ENCODE measurements at regions not wholly inside any gene's neighbourhood (a gene's known extent, or its start where the extent isn't known, plus 50 kb on each side); places are given as distances from the start of the nearest gene placed in this dataset.

- H3K27me3 Mint-ChIP-seq, result no peaks in the 10 kb centered on the region
- H3K4me1 Mint-ChIP-seq, result no peaks in the 10 kb centered on the region
- DNase-seq, result no peak
- H3K9me3 Mint-ChIP-seq, result peaks cover 20% of the 10 kb centered on the region in 2 donors
- no peak overlapping the region for H3K4me3 Mint-ChIP-seq
- H3K27ac Mint-ChIP-seq, result no peak overlapping the region
- no peak for ATAC-seq
Observed at GRCh38 chr9:20191228-20191840, 402.5 kb upstream of the SLC24A2 start.

- H3K9me3 Mint-ChIP-seq, result peaks cover 13 to 15% of the 10 kb centered on the region in 2 donors
- H3K4me1 Mint-ChIP-seq, result no peaks in the 10 kb centered on the region
- no peak for DNase-seq
- ATAC-seq, result no peak
- no peak overlapping the region for H3K27ac Mint-ChIP-seq
- H3K4me3 Mint-ChIP-seq, result no peak overlapping the region
- no peaks in the 10 kb centered on the region for H3K27me3 Mint-ChIP-seq
Observed at GRCh38 chr9:20189871-20190270, 401.0 kb upstream of the SLC24A2 start.

GRCh38 chr9:20188616-20189369 lies 400.0 kb upstream of the SLC24A2 start:
- DNase-seq, result no peak
- peaks cover 13 to 15% of the 10 kb centered on the region in 2 donors for H3K9me3 Mint-ChIP-seq
- ATAC-seq, result no peak
- no peak overlapping the region for H3K4me3 Mint-ChIP-seq
- H3K27ac Mint-ChIP-seq, result no peak overlapping the region
- no peaks in the 10 kb centered on the region for H3K4me1 Mint-ChIP-seq
- no peaks in the 10 kb centered on the region for H3K27me3 Mint-ChIP-seq

GRCh38 chr9:20187318-20187717 lies 398.5 kb upstream of the SLC24A2 start:
- no peak overlapping the region for H3K4me3 Mint-ChIP-seq
- no peaks in the 10 kb centered on the region for H3K4me1 Mint-ChIP-seq
- H3K9me3 Mint-ChIP-seq, result peaks cover 15 to 16% of the 10 kb centered on the region in 2 donors
- H3K27me3 Mint-ChIP-seq, result no peaks in the 10 kb centered on the region
- H3K27ac Mint-ChIP-seq, result no peak overlapping the region
- DNase-seq (no peak), ATAC-seq (no peak)

- H3K4me3 Mint-ChIP-seq, result no peak overlapping the region
- ATAC-seq (no peak), DNase-seq (no peak)
- no peaks in the 10 kb centered on the region for H3K27me3 Mint-ChIP-seq
- H3K27ac Mint-ChIP-seq, result no peak overlapping the region
- H3K9me3 Mint-ChIP-seq, result peaks cover 11 to 14% of the 10 kb centered on the region in 2 donors
- H3K4me1 Mint-ChIP-seq, result no peaks in the 10 kb centered on the region
Observed at GRCh38 chr9:20186823-20187222, 398.0 kb upstream of the SLC24A2 start.

GRCh38 chr9:20186231-20186630 lies 397.4 kb upstream of the SLC24A2 start:
- no peak for DNase-seq
- Mint-ChIP-seq H3K4me3 (no peak overlapping the region), H3K9me3 (peaks cover 5 to 8% of the 10 kb centered on the region in 2 donors), H3K27me3 (no peaks in the 10 kb centered on the region), H3K27ac (no peak overlapping the region), H3K4me1 (no peaks in the 10 kb centered on the region)
- ATAC-seq, result no peak

GRCh38 chr9:20184541-20184940 lies 395.7 kb upstream of the SLC24A2 start:
- Mint-ChIP-seq H3K9me3 (peaks cover 7 to 9% of the 10 kb centered on the region in 2 donors), H3K4me3 (no peak overlapping the region), H3K27ac (no peak overlapping the region), H3K4me1 (no peaks in the 10 kb centered on the region), H3K27me3 (no peaks in the 10 kb centered on the region)
- DNase-seq (no peak), ATAC-seq (no peak)

GRCh38 chr9:20178679-20179078 lies 389.8 kb upstream of the SLC24A2 start:
- H3K9me3 Mint-ChIP-seq, result peaks cover 9 to 14% of the 10 kb centered on the region in 2 donors
- no peak overlapping the region for H3K27ac Mint-ChIP-seq
- no peak for DNase-seq
- H3K4me1 Mint-ChIP-seq, result peaks cover 5% of the 10 kb centered on the region
- ATAC-seq, result no peak
- peaks cover 12% of the 10 kb centered on the region for H3K27me3 Mint-ChIP-seq
- H3K4me3 Mint-ChIP-seq, result no peak overlapping the region

GRCh38 chr9:20178197-20178596 lies 389.4 kb upstream of the SLC24A2 start:
- H3K27me3 Mint-ChIP-seq, result peaks cover 12% of the 10 kb centered on the region
- H3K4me1 Mint-ChIP-seq, result peaks cover 5% of the 10 kb centered on the region
- DNase-seq (no peak), ATAC-seq (no peak)
- peaks cover 9 to 14% of the 10 kb centered on the region in 2 donors for H3K9me3 Mint-ChIP-seq
- no peak overlapping the region for H3K27ac Mint-ChIP-seq
- H3K4me3 Mint-ChIP-seq, result no peak overlapping the region

GRCh38 chr9:20170122-20170521 lies 381.3 kb upstream of the SLC24A2 start:
- Mint-ChIP-seq H3K4me3 (no peak overlapping the region), H3K9me3 (peaks cover 34 to 52% of the 10 kb centered on the region in 2 donors), H3K27ac (no peak overlapping the region), H3K27me3 (no peaks in the 10 kb centered on the region), H3K4me1 (no peaks in the 10 kb centered on the region)
- DNase-seq (no peak), ATAC-seq (no peak)

GRCh38 chr9:20152151-20152725 lies 363.4 kb upstream of the SLC24A2 start:
- no peaks in the 10 kb centered on the region for H3K4me1 Mint-ChIP-seq
- no peak overlapping the region for H3K27ac Mint-ChIP-seq
- H3K4me3 Mint-ChIP-seq, result no peak overlapping the region
- DNase-seq (no peak), ATAC-seq (no peak)
- H3K27me3 Mint-ChIP-seq, result no peaks in the 10 kb centered on the region
- H3K9me3 Mint-ChIP-seq, result no peaks in the 10 kb centered on the region

GRCh38 chr9:20148416-20148815 lies 359.6 kb upstream of the SLC24A2 start:
- Mint-ChIP-seq H3K27me3 (peaks cover 28% of the 10 kb centered on the region), H3K9me3 (no peaks in the 10 kb centered on the region), H3K4me1 (peaks cover 9% of the 10 kb centered on the region), H3K4me3 (no peak overlapping the region), H3K27ac (no peak overlapping the region)
- DNase-seq (no peak), ATAC-seq (no peak)

- Mint-ChIP-seq H3K27ac (peak overlapping the region; percentile 84 to 88), H3K27me3 (peaks cover 28% of the 10 kb centered on the region), H3K4me1 (peaks cover 9% of the 10 kb centered on the region), H3K9me3 (no peaks in the 10 kb centered on the region), H3K4me3 (peak overlapping the region; percentile 63 to 69)
- ATAC-seq (peak; percentile 52), DNase-seq (no peak)
Observed at GRCh38 chr9:20144197-20144596, 355.4 kb upstream of the SLC24A2 start.

- no peak for DNase-seq
- Mint-ChIP-seq H3K4me3 (no peak overlapping the region), H3K27ac (no peak overlapping the region), H3K4me1 (peaks cover 9% of the 10 kb centered on the region), H3K9me3 (no peaks in the 10 kb centered on the region), H3K27me3 (peaks cover 14% of the 10 kb centered on the region)
- ATAC-seq, result no peak
Observed at GRCh38 chr9:20139763-20140290, 351.0 kb upstream of the SLC24A2 start.

GRCh38 chr9:20138841-20139240 lies 350.0 kb upstream of the SLC24A2 start:
- H3K27me3 Mint-ChIP-seq, result peaks cover 4% of the 10 kb centered on the region
- no peak overlapping the region for H3K4me3 Mint-ChIP-seq
- no peak overlapping the region for H3K27ac Mint-ChIP-seq
- DNase-seq (no peak), ATAC-seq (no peak)
- no peaks in the 10 kb centered on the region for H3K9me3 Mint-ChIP-seq
- H3K4me1 Mint-ChIP-seq, result peaks cover under 1% of the 10 kb centered on the region

- no peak for ATAC-seq
Observed at GRCh38 chr9:20138116-20138515, 349.3 kb upstream of the SLC24A2 start.

More at GRCh38 chr9:20138116-20138515, 349.3 kb upstream of the SLC24A2 start:
- Mint-ChIP-seq H3K9me3 (no peaks in the 10 kb centered on the region), H3K4me1 (no peaks in the 10 kb centered on the region), H3K27me3 (no peaks in the 10 kb centered on the region), H3K4me3 (no peak overlapping the region), H3K27ac (no peak overlapping the region)
- DNase-seq, result no peak
